T-helper 1 cell (primary cell): ENCODE measurements at regions not wholly inside any gene's neighbourhood (a gene's known extent, or its start where the extent isn't known, plus 50 kb on each side); places are given as distances from the start of the nearest gene placed in this dataset.
"Not testable (repeated sequence)": the region's sequence is repeated elsewhere in the genome, so short reads cannot be mapped to it uniquely, and the experiment has no call there.

ENCODE experiments used
- DNase-seq, 5 donors: peaks; one replicate each; pipeline ENCODE4 v3.0.0-alpha.2; 2012 to 2020

DNA sequence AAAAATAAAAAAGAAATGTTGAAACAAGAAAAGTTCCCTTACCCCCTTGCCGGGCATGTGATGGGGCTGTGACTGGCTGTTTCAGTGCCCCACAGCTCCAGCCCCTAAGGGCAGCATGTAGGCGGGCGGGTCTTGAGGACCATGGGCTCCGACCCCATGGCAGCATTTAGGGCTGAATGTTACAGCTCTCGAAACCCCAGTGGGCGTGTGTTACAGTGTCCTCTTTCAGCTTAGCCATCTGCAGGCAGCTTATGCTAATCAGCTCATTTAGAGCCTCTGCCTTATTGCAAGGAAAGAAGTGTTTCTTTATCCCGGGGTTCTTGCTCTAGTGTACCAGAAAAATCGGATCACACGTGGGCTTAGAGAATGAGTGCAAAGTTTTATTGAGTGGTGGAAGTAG is 497.4 kb upstream of the CYLC2 start:
- no peak for DNase-seq

DNA sequence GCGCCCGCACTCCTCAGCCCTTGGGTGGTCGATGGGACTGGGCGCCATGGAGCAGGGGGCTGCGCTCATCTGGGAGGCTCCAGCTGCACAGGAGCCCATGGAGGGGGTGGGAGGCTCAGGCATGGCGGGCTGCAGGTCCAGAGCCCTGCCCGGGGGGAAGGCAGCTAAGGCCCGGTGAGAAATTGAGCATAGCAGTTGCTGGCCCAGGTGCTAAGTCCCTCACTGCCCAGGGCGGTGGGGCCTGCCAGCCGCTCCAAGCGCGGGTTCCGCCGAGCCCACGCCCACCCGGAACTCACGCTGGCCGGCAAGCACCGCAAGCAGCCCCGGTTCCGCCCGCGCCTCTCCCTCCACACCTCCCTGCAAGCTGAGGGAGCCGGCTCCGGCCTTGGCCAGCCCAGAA is 508.2 kb upstream of the CYLC2 start:
- not testable (repeated sequence) for DNase-seq

DNA sequence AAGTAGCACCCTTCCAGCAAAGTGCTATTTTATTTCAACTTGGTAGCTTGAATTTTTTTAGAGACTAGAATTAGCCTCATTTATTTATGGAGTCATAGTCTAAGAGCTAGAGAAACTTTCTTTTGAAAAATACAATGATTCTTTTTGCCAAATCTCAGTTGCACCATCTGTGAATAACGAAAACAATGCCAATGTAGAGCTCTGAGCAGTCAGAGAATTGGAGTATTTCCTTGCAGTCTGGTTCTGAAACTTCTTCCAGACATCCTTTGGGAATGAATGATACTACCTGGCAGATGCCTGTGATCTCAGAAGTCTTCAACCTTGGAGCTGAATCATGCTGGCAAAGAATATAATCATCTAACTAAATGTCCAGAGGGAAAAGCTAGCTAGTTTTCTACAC is 511.5 kb upstream of the CYLC2 start:
- DNase-seq: no peak

DNA sequence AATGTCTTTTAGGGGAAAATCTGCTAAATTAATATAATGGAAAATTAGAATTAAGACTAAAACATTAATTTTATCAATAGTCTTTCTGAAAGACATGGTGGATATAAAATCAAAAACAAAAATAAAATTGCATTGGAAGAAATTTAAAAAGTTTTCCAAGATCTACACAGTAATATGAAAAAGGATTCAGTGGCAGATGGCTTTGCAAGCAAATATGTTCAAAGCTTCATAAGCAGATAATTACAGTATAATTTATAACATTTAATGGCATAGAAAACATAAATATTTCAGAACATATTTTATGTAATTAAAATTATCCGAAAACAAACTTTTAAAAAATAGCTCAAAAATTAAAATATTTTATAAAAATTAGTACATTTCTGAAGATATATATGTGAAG is 512.4 kb upstream of the CYLC2 start:
- DNase-seq: no peak

DNA sequence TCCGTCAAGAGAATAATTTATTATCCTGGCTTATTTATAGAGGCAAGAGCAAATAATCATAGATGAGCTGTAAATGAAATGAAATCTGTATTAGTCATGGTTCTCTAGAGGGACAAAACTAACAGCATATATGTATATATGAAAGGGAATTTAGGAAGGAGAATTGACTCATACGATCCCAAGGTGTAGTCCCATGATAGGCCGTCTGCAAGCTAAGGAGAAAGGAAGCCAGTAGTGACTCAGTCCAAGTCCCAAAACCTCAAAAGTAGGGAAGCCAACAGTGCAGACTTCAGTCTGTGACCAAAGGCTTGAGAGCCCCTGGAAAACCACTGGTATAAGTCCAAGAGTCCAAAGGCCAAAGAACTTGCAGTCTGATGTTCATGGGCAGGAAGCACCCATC is 515.9 kb upstream of the CYLC2 start:
- DNase-seq: no peak

DNA sequence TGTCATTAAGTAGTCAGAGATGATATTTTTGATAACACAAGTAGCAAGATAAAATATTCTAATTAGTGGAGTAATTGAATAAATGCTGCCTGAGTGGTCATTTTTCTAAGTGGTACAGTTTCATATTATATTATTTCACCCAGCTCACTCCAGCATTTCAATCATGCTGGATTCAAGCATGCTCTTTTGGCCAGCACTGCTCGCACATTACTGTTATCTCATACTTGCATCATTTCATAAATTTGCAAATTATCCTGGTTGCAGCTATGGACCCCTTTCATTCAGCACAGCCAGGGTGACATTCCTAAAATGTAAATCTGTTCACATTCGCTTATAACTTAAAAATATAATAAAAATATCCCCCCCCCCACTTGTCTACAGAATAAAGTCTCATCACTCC is 520.8 kb upstream of the CYLC2 start:
- DNase-seq: no peak

DNA sequence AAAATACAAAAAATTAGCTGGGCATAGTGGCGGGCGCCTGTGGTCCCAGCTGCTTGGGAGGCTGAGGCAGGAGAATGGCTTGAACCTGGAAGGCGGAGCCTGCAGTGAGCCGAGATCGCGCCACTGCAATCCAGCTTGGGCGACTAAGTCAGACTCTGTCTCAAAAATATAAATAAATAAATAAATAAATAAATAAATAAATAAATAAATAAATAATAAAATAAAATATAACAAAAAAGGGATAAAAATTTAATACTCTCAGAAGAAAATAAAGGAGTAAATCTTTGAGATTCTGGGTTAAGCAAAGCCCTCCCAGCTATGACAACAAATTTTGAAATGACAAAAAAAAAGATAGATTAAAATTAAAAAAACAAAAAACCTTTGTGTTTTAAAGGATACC is 525.7 kb upstream of the CYLC2 start:
- DNase-seq: not testable (repeated sequence)

DNA sequence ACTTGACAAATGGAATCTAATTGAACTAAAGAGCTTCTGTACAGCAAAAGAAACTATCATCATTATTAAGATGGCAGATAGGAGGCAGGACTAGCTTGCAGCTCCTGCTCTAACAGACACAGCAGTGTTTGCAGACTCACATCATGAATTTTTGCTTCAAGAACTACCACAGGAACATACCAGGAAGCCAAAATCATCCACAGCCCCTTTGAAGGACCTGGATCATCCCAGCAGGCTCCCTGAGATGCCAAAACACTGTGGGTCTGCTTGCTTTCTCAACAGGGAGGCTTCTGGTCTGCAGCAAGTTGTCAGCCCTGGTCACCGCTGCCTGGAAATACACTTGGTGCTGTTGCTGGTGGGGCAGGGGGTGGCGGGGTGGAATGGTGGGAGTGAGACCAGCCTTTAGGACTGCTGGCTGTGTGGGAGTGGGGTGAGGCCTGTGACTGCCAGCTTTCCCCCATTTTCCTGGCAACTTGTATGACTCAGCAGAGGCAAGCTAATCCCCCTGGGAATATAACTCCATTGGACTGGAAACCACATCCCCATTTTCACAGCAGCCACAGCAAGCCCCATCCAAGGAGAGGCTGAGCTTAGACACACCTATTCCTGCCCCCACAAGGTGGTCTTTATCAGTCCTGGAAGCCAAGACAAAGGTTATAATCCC is 533.8 kb upstream of the CYLC2 start:
- no peak for DNase-seq

DNA sequence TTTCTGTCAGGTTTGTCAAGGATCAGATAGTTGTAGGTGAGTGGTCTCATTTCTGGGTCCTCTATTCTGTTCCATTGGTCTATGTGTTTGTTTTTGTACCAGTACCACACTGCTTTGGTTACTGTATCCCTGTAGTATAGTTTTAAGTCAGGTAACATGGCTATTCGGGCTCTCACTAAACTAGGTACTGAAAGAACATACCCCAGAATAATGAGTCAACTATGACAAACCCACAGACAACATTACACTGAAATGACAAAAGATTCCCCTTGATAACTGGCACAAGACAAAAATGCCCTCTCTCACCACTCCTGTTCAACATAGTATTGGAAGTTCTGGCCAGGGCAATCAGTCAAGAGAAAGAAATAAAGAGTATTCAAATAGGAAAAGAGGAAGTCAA is 535.3 kb upstream of the CYLC2 start:
- DNase-seq: no peak

DNA sequence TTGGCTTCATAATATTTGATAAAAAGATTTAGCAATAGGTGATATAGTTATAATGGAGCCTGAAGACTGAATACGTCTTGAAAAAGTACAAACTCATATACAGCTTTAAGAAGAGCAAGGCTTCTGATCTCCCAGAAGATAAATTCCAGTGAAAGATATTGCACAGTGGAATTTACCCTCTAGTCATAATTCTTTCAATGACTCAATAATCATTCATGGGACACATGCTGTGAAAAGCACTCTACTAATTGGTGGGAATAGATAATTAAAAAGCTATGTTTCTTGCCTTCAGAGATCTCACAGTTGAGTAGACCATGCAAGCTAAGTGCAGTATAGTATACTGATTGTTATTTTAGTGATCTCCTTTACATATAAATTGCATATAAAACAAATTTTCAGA is 538.6 kb upstream of the CYLC2 start:
- no peak for DNase-seq

DNA sequence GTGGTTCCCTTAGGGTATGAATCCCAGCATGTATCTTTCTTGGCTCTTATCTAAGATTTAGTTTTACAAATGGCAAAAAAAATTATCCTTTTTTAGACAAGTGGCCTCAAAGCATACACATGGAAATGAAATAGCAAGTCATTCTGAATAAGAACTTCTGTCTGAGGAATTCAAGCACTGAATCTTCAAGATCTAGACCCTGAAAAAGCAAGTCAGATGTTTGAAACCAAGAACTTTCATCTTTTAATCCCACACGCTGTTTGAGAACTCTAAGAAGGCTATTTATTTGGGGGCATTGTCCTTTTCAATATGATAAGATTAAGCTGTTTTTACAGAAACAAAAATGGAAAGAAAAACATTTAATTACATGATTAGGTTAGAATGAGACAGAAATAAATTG is 549.2 kb upstream of the CYLC2 start:
- no peak for DNase-seq

DNA sequence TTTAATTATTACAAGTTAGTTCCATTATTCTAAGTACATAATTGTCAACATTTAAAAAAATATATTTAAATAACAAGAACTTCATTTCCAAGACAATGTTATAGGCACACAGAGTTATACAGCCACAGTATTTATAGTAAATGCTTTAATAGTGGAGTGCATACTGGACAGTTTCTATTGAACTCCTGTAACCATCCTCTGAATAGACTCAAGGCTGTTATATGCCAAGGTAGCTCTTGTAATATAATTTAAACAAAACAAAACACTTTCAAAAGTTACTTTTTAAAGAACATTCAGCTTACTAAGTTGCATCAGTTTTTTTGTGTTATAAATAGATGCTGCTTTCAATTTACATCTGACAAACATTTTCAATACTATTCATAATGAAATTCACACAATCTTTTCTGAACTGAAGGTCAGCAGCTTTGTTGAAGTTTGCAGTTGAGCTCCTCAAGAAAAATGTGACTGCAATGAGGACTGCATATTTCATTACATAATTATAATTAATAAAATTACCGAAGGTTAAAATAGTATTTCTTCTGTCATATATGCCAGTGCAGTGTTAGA is 549.9 kb upstream of the CYLC2 start:
- no peak for DNase-seq

DNA sequence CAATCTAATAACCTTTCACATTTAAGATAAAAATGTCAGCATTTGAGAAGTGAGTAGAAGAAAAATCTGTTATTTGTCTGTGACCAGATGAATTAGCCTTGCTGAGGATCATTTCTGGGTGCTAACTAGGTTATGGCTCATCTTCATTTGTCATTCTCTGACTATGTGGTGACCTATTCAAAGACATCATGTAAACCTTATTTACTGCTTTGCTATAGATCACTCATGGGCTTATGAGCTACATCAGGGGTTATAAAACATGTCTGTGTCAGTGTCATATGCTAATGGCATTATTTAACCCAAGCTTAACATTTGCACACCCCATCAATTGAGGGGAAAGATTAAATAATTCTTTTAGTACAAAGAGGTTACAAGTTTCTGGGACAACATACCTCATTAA is 555.5 kb upstream of the CYLC2 start:
- no peak for DNase-seq

DNA sequence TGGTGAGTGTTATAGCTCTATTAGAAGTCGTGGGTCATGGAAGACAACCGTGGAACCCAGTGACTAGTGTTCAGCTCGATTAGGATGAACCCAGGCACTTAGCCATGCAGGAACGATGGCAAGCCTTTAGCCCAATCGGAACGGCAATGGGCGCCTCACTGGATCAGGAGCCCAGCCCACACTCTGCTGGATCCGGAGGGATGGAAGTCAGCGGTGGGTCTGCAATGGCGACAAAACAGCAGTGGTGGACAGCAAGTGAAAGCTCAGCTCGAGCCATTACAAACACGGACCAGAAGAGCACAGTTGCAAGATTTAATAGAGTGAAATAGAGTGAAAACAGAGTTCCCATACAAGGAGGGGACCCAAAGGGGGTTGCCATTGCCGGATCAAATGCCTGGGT is 558.5 kb upstream of the CYLC2 start:
- DNase-seq: not testable (repeated sequence)

DNA sequence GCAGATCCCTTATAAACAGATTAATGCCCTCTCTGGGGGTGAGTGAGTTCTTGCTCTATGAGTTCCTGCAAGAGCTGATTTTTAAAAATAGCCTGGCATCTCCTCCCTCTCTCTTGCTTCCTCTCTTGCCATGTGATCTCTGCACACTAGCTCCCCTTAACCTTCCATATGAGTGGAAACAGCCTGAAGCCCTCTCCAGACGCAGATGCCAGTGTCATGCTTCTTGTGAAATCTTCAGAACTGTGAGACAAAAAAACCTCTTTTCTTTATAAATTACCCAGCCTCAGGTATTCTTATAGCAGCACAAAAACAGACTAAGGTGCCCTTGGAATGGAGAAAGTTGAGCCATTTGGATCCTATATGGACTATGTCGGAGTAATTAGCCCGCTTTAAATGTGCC is 559.7 kb upstream of the CYLC2 start:
- DNase-seq: no peak

DNA sequence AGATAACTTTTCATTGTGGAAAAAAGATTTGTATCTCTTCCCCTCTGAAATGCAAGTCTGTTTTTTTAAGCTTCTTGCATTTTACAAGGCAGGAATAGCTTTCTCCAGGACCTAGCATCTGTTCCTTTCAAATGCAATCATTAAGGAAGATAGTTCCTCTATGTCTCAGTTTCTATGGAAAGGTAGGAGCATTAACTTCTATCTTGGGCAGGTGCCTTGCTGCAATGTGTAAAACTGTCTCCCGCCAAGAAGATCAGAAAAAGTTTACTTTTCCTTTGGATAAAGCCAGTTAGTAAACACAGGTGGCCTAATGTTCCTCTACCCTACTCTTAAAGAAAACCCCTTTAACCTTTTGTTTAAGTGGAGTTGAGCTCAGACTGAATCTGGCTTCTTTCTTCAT is 560.6 kb upstream of the CYLC2 start:
- no peak for DNase-seq

DNA sequence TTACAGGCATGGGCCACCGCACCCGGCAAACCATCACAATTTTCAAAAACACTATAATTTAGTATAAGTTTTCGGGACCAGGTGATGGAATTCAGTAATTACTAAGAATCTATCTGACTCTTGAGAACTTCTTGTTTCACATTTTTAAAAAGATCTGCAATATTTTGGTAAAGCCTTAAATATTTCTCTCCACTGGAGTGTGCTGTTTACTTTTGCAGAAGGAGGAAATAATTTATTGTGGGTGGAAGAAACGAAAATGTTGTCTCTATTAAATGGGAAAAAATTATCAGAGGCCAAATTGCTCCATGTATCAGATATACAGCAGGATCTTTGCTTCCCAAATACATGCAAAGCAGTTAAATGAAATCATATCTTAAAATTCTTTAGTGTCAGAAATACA is 566.8 kb upstream of the CYLC2 start:
- DNase-seq: no peak

DNA sequence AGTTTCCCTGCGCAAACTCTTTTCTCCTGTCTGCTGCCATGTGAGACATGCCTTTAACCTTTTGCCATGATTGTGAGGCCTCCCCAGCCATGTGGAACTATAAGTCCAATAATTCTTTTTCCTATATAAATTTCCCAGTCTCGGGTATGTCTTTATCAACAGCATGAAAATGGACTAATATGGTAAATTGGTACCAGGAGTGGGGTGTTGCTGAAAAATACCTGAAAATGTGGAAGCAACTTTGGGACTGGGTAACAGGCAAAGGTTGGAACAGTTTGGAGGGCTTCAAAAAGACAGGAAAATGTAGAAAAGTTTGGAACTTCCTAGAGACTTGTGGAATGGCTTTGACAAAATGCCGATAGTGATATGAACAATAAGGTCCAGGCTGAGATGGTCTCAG is 578.9 kb upstream of the CYLC2 start:
- not testable (repeated sequence) for DNase-seq

DNA sequence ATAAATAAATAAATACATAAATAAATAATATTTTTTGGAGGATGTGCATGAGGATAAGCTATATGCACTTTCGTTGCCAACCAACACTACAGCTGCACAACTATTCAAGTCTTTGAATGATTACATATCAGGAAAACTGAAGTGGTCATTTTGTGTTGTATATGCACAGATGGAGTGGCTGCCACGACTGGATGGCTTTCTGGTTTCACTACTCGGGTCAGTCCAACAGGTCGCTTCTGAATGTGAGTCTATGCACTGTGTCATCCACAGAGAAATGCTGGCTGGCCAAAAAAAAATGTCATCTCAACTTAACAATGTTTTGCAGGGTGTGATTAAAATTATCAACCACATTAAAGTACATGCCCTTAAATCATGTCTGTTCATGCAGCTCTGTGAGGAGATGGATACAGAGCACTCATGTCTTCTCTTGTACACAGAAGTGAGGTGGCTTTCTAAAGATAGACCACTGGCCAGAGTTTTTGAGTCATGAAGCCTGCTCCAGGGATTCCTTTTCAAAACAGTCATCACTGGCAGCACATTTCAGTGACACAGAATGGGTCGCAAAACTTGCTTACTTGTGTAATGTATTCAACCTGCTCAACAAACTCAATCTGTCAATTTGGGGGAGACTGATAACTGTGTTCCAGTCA is 589.8 kb upstream of the CYLC2 start:
- DNase-seq: no peak

DNA sequence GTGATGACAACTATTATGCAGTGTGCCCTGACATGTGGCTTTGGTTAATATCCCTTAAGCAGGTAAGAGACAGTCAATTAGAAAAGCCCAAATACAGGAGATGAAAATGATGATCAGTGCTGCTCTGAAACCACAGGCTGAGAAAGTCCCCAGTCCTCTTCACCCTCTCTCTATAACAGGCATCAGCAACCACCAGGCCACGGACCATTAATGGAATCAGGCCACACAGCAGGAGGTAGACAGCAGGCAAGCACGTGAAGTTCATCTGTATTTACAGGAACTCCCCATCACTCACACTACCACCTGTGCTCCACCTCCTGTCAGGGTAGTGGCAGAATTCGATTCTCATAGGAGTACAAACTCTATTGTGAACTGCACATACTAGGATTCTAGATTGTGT is 591.6 kb upstream of the CYLC2 start:
- DNase-seq: no peak

DNA sequence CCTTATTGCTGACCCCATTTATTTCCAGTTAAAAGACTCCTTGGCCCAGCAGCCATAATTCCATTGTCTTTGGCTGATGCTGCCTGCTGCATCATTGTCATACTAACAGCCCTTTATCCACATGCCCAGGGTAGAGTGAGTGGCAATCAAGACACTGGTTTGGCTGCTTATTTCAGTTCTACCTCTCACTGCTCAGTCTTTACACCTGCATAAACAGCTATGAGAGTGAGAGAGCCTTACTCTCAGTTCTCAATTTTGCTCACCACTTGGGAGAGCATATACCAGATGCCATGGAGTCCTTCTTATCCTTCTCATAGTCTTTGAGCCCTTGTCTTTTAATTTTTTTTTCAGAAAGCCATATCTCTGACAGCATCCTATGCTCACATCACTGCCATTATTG is 596.9 kb upstream of the CYLC2 start:
- DNase-seq: no peak

DNA sequence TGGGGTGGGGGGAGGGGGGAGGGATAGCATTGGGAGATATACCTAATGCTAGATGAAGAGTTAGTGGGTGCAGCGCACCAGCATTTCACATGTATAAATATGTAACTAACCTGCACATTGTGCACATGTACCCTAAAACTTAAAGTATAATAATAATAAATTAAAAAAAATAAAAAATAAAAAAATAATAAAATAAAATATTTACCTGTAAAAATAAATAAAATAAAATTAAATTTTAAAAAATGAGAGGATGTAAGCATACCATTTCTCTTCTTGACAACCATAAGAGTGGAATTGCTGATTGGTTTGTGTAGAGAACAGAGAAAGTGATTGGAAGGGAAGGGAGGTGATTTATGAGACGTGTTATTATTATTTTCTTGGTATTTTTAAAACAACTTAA is 609.5 kb upstream of the CYLC2 start:
- not testable (repeated sequence) for DNase-seq

DNA sequence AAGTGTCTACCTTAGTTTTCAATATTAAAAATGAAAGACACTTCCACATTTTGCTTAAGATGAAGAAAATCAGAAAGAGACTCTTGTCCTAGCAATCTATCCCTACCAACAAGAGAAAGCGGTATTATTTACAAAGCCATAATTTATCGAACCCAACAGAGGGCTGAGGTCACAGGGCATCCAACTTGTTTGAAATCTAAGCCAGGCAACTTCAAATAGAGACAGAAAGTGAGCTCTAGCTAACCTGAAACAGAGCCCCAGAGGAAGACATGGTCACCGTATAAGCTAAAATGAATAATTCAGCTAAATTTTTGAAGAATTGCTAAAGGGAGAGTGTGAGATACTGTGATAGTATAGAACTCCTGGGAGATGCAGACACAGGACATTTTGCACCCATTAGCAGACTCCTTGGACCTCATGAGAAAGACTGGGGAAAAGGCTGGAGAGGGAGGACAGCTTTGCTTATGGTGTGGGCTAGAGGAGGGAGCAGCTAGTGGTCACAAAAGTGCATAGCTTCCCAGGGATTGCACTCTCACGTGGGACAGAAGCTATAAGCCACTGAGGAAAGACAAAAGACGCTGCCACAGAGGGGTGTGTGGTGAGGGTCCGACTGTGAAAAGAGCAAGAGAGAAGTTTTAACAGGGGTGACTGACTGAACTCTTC is 624.2 kb upstream of the GRIN3A start:
- DNase-seq: no peak

DNA sequence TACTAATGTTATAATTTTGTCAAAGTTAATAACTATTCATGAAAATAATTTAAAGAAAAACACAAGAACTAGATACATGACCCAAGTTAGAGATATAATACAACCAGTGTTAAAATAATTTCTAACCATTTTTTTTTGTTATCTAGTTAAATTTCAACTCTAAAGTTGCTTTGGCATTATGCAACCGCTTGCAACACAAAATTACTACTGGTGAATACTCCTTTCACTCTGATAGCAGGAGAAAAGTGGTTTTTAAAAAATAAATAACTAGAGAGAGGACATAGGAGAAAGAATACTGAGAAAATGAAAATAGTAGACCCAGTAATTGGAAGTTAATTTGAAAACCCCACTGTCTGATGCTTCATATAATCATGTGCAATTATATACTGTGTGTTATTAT is 622.4 kb upstream of the GRIN3A start:
- DNase-seq: no peak
